NOMO-1 (cell line): ENCODE measurements at regions not wholly inside any gene's neighbourhood (a gene's known extent, or its start where the extent isn't known, plus 50 kb on each side); places are given as distances from the start of the nearest gene placed in this dataset.
"Not testable (repeated sequence)": the region's sequence is repeated elsewhere in the genome, so short reads cannot be mapped to it uniquely, and the experiment has no call there.

Experiments used
- DNase-seq, 2 experiments: peaks; one replicate each; lab custom pipeline; 2025; ENCODE audit not compliant: unreplicated experiment in 2 of 2; lab: John Stamatoyannopoulos, UW

DNA sequence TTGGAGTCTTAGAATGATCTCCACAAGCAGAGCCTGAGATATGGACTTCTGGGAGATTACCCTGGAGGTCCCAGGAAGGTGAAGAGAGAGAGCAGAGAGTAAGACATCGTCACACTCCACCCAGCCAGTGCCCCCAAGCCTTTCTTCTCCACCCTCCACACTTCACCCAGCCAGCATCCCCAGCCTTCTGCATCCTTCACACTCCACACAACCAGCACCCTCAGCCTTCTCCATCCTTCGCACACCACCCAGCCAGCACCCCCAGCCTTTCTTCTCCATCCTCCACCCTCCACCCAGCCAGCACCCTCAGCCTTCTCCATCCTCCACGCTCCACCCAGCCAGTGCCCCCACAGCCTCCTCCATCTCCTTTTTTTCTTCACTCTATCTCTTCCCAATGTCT lies 603.9 kb upstream of the B3GAT1 start:
- no peak for DNase-seq

DNA sequence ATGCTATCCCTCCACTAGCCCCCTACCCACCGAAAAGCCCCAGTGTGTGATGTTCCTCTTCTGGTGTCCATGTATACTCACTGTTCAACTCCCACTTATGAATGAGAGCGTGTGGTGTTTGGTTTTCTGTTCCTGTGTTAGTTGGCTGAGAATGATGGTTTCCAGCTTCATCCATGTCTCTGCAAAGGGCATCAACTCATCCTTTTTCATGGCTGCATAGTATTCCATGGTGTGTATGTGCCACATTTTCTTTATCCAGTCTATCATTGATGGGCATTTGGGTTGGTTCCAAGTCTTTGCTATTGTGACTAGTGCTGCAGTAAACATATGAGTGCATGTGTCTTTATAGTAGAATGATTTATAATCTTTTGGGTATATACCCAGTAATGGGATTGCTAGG lies 599.3 kb upstream of the B3GAT1 start:
- DNase-seq: not testable (repeated sequence)

DNA sequence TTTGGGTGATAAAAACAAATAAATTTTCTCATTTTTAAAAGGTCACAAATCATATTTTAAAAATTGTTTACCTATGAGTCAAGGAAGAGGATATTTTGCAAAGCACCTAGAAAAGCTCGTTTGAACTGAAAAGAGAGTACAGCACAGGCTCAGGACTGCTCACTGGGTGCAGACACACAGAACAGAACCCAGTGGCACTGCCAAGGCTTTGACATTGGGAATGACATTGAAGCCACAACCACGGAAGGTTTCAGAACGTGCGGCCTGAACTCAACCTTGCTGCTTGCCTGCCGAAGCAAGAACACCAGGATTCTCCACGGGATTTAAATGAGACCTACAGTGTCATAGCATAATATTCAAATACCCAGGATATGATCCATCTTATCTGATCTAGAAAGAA lies 597.1 kb upstream of the B3GAT1 start:
- DNase-seq: no peak

- DNase-seq: no peak
Measured at GRCh38 chr11:135008412-135008811, 596.4 kb upstream of the B3GAT1 start.

DNA sequence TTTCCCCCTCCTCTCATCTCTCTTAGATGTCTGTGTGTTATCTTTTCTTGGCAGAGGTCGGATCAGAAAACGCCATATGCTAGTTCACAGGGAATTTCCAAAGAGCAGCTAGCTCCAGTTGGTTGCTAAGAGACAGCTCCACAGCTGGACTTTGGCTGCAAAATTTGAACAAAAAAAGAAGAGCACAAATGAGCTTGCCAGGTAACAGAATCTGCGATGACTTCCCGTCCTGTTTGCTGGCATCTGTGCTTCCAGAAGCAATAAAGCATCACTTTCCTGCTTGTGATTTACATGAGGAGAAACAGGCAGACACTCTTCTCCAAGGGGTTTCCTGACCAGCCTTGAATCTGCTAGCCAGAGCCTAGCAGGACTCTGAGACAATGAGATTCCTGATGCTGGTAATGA lies 596.0 kb upstream of the B3GAT1 start:
- DNase-seq: no peak

DNA sequence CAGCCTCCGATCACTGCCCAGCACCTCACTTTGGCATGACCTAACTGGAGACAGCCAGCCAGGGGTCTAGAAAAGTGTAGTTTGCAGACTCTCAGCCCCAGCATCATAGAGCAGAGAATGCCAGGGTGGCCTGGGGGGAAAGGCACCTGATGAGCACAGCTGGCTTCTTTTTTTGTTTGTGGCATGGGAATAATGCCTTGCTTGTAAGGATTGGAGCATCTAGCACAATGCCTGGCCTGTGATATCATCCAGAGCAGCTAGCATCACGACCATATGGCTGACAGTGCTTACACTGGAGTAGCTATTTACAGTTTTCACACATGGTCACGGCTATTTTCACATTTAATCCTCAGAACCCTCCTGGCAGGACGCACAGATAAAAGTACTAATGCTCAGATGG lies 594.8 kb upstream of the B3GAT1 start:
- no peak for DNase-seq

DNA sequence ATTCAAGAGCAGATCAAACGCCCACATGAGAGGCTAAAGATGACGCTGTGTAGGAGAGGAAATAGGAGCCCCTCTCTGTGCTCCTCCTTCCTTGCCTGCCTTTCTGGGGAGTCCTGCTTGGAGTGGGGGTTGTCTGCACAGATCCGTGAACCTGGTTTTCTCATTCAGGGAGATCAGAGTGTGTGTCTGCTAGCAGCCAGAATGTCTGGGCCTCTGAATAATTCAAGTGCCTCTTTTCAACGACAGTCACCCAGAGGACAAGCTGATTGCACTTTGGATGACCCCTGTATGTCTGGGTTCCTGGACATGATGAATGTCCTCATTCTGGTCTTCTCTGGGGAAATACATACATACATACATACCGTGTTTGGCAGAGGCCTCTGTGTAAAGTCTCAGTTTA lies 592.5 kb upstream of the B3GAT1 start:
- no peak for DNase-seq

DNA sequence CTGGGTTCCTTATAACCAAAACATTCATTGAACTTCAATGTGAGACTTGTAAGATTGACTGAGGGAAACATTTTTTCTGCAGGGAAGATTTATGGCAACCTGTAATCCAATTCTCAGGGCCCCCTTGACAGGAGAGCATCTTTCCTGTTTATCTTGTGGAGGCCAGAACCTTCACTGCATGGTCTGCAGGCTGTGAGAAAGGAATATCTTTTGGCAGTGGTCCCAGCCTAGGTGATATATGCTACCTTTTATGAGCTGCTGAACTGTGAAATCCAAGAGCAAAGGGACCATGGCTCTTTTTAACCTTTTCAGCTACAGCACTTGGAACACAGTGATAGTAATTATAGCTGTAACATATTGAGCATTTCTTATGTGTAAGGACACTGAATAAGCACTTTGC lies 590.2 kb upstream of the B3GAT1 start:
- no peak for DNase-seq

- DNase-seq: no peak
Measured at GRCh38 chr11:135001581-135001980, 589.5 kb upstream of the B3GAT1 start.

DNA sequence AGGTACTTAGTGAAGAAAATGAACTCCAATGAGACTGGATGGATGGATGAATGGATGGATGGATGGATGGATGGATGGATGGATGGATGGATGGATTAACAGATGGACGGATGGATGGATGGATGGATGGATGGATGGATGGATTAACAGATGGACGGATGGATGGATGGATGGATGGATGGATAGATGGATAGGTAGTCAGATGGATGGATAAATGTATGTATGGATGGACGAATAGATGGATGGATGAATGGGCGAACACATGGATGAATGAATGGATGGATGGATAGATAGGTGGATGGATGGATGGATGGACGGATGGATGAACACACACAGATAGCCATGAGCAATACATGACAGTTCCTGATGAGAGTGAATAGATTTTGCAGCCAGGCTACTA lies 589.0 kb upstream of the B3GAT1 start:
- not testable (repeated sequence) for DNase-seq

GRCh38 chr11:134999590-134999989 lies 587.5 kb upstream of the B3GAT1 start:
- DNase-seq: no peak

DNA sequence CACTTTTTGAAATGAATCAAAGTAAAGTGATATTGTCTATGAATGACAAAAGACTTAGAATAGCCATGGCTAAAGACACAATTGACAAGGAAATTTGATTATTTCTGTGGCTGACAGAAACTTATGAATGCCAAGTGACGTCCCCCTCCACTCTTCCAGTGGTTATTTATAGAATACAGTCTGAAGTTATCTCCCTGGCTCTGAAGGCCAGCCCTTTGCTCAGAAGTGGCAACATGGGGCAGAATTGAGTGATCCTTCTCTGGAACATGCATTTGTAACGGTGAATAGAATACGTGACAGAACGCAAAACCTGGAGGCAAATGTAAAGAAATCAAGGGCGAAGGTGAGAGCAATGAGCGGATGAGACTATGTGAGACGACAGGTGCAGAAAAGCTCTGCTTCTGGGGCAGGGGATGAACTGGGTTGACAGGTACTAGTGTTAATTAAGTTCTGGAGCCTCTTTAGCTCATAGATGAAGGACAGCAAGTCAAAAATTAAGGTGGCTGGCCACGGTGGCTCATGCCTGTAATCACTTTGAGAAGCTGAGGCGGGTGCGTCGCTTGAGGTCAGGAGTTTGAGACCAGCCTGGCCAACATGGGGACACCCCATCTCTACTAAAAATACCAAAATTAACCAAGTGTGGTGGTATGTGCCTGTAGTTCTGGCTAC lies 585.7 kb upstream of the B3GAT1 start:
- DNase-seq: no peak

GRCh38 chr11:134995741-134996140 lies 583.7 kb upstream of the B3GAT1 start:
- DNase-seq: no peak

- DNase-seq: no peak
Measured at GRCh38 chr11:134994431-134994830, 582.4 kb upstream of the B3GAT1 start.

DNA sequence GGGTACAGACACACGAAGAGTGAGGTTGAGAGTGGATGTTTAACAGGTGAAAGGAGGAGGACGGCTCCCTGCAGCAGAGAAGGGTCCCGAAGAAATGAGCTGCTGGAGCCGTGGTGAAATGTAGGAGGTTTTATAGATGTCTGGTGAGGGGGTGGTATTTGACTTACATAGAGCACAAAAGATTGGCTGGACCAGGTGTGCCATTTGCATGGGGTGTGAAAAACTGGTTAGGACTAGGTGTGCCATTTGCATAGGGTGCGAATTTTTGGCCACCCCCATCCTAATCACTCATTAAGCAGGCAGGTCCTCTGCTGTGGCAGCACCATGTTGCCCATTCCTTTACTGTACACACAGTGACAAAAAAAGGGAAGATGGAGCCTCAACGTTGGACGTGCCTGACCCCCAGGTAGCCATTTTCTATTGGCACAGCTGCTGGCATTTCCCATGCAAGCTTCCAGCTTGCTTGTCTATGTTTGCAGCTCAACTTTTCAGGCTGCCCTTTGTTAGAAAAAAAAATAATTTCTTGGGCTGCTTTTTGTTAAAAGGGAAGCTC lies 581.7 kb upstream of the B3GAT1 start:
- no peak for DNase-seq

DNA sequence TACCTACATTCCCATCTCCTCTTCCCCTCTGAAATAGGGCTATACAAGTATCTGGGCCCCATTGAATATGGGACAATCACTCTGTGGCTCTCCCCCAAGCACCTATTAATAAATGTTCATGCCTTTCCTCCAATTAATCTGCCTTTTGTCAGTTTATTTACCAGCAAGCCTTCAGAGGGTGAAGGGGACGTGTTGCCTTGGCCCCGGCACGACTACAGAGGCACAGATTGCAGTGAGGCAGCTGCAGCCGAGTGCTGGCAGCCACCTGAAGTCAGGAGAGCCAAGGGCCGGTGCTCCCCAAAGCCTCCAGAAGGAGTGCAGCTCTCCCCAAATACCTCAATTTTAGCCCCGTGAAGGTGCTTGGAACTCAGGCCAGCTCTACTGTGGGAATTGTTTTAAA lies 580.9 kb upstream of the B3GAT1 start:
- no peak for DNase-seq

GRCh38 chr11:134988495-134988894 lies 576.5 kb upstream of the B3GAT1 start:
- no peak for DNase-seq

DNA sequence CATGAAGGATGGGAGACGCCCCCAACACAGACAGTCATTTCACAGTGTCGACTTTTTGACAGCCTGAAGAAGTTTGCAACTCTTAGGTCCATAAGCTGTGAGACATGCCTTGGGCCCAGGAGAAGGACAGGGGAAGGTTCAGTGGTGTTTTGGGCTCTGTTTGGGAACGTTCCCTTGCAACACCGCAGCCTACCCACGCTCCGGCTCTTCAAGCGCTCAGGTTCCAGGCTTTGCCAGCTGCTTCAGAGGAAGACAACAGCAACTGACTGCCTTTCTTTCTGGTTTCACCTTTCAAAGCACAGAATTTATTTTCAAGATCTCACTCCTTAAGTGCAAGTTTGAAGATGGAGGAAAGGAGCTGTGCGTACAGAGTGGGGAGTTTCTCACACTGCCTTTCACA lies 575.8 kb upstream of the B3GAT1 start:
- no peak for DNase-seq

DNA sequence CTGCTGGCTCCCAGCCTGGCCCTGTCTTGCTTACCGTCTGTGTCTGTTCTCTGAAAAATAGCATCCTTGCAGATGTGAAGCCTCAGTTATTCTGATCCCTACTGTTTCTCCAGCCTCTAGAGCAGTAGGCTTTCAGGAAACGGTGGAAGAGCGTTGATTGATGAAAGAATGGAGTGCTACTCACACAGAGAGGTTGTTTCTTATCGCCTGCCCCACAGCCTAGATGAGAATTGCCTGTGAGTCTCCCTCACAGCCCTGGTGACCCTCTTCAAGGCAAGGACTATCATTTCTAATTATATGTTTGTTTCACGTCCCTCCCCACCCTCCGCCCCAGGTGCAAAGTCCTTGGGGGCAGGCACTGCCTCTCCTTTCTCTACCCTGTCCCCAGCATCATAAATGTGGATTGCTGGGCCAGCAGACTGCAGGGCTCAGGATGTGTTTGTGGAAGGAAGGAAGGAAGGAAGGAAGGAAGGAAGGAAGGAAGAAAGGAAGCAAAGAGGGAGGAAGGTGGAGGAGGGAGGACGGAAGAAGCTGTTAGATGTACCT lies 575.3 kb upstream of the B3GAT1 start:
- DNase-seq: no peak

DNA sequence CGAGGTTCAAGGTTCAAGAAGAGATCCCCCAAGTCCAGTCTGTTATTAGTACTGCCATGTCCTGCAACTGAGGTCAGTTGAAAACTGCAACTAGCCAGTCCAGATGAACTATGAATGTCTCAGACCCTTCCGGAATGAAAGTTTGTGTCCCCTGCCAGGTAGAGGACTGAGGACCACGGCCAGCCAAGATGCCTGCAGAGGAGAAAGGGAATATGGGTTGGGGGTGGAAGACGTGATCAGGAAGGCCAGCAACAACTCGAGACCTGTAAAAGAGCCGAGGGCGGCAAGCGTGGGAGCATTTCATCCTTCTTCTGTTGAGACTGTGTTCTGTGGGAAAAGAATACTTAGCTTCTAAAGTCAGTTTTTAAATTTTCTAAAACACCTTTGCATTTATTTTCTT lies 572.4 kb upstream of the B3GAT1 start:
- no peak for DNase-seq

DNA sequence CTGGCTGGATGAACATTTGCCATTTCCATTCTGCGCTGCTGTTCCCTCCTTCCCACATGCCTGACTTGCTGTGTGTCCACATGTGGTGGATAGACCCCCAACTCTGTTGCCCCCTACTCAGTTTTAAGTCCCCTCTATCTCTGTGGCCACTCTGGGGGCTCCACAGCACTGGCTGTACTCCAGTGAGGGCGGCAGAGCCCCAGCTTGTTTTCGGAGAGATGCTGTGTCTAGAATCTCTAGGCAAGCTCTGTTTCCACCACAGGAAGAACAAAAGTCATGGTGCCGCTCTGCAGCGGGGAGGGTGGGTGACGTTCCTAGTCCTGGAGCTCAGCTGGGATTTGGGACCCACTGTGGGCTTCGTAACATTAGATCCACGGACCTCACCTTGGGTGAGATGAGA lies 570.4 kb upstream of the B3GAT1 start:
- not testable (repeated sequence) for DNase-seq

DNA sequence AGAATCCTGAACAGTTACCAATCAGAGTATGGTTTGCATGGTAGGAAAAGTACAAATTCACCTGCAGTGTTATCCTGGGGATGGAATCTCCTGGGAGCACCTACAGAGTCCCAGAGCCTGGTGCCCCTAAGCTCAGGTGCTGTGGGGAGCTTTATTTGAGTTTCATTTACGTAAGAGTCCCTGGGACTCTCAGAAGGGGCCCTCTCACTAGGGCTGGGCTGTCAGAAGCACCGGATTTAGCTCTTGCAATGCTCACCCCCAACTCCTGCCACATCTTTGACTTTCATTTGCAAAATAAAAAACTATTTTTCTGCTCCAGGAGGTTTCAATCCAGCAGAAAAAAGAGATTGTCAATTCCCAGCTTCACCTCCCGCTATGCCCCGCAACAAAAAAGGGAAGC lies 569.8 kb upstream of the B3GAT1 start:
- DNase-seq: no peak
